HepG2 (cell line): ENCODE measurements at regions not wholly inside any gene's neighbourhood (a gene's known extent, or its start where the extent isn't known, plus 50 kb on each side); places are given as distances from the start of the nearest gene placed in this dataset.

ENCODE experiments used
- ATAC-seq: fragments of 200-7000 bp; cut with Tn5 transposase; 3 replicates; pipeline ENCODE4 v1.9.1; 2020; ENCODE audit warnings: mild to moderate bottlenecking, moderate library complexity
- BruUV-seq: library from RNA; stranded (reverse); fragments of 400-500 nt; replicated peaks from 2 replicates; lab custom pipeline; 2021; lab: Mats Ljungman, UMichigan
- CTCF ChIA-PET: fragments of 300-600 bp; formaldehyde crosslinking; extraction: SDS; loops from one replicate; lab custom pipeline; 2021; ENCODE audit warnings: low total read pairs, inconsistent platforms, low intra/inter-chr PET ratio; lab: Yijun Ruan, JAX
- POLR2A ChIA-PET: fragments of 350-600 bp; sonication (Branson Sonifier 250); formaldehyde crosslinking; loops from one replicate; lab custom pipeline; 2020; ENCODE audit warnings: antibody characterized with exemption, inconsistent platforms; lab: Yijun Ruan, JAX
- DNase-seq: peaks from one replicate; pipeline ENCODE4 v3.0.0-alpha.2; 2015; ENCODE audit warnings: low spot score
- FAIRE-seq: peaks from 3 replicates; lab custom pipeline; 2011; peaks lifted over from hg19 to GRCh38; lab: Jason Lieb, UNC
- H2AFZ ChIP-seq: one replicate; pipeline ENCODE4 v1.6.1; 2011; ENCODE audit warnings: low read length, inconsistent platforms
- H3K27ac ChIP-seq: fragments of 300-600 bp; 3 replicates; pipeline ENCODE4 v1.8.0; 2011; ENCODE audit warnings: mixed run types, mild to moderate bottlenecking, mixed read lengths, low read length, inconsistent platforms; ENCODE audit not compliant: insufficient read depth; ENCODE audit errors: extremely low read length
- H3K27me3 ChIP-seq, 2 experiments: fragments of 200-600 bp in 1 of 2; 2 replicates in 1 of 2; 3 replicates in 1 of 2; pipeline versions ENCODE4 v1.6.0 to v1.8.0; 2011; ENCODE audit warnings: low read length in 2 of 2, mild to moderate bottlenecking in 2 of 2, moderate library complexity in 2 of 2, inconsistent platforms in 1 of 2; ENCODE audit not compliant: insufficient read depth in 2 of 2, control insufficient read depth in 1 of 2
- H3K36me3 ChIP-seq, 2 experiments: fragments of 200-600 bp in 1 of 2; replicated peaks in 1 of 2; 2 replicates in 1 of 2; 3 replicates in 1 of 2; pipeline versions ENCODE4 v1.5.1 to v1.8.0; 2011; ENCODE audit warnings: low read length in 2 of 2, inconsistent platforms in 1 of 2; ENCODE audit not compliant: insufficient read depth in 2 of 2, control insufficient read depth in 1 of 2
- H3K4me1 ChIP-seq: 2 replicates; pipeline ENCODE4 v1.5.1; 2012; ENCODE audit warnings: low read length, inconsistent platforms; ENCODE audit not compliant: insufficient read depth
- H3K4me2 ChIP-seq: 2 replicates; pipeline ENCODE4 v1.6.0; 2011; ENCODE audit warnings: low read depth, low read length, inconsistent platforms
- H3K4me3 ChIP-seq, 3 experiments: fragments of 200-600 bp in 1 of 3; sonication (generic), shearing (Covaris generic) in 1 of 3; replicated peaks in 1 of 3; 2 replicates each; pipeline ENCODE4 v1.5.1; 2011 to 2016; ENCODE audit warnings: low read length in 3 of 3, inconsistent platforms in 2 of 3, low read depth in 2 of 3, mild to moderate bottlenecking in 2 of 3, control low read depth in 1 of 3, mixed read lengths in 1 of 3; ENCODE audit not compliant: insufficient read depth in 1 of 3
- H3K79me2 ChIP-seq: one replicate; pipeline ENCODE4 v1.6.1; 2011; ENCODE audit warnings: low read length, inconsistent platforms; ENCODE audit not compliant: insufficient read depth
- H3K9ac ChIP-seq: 2 replicates; pipeline ENCODE4 v1.6.0; 2011; ENCODE audit warnings: mild to moderate bottlenecking, low read depth, low read length, inconsistent platforms; ENCODE audit not compliant: insufficient read depth
- H3K9me3 ChIP-seq: 2 replicates; pipeline ENCODE4 v1.5.1; 2012; ENCODE audit warnings: mild to moderate bottlenecking, low read length
- H4K20me1 ChIP-seq: 2 replicates; pipeline ENCODE4 v1.6.0; 2011; ENCODE audit warnings: inconsistent platforms, mild to moderate bottlenecking, low read length, moderate library complexity; ENCODE audit not compliant: insufficient read depth
- HHEX ChIP-seq: IDR thresholded peaks from 2 replicates; pipeline ENCODE4 v1.6.1; 2016; ENCODE audit warnings: control low read depth
- STAG1 ChIP-seq: sonication (generic); formaldehyde crosslinking; IDR thresholded peaks from 2 replicates; pipeline ENCODE4 v1.4.0; 2020; ENCODE audit warnings: missing genetic modification reagents
- ZKSCAN8 ChIP-seq: IDR thresholded peaks from 2 replicates; pipeline ENCODE4 v1.6.1; 2016; ENCODE audit warnings: borderline replicate concordance, missing genetic modification reagents, missing compliant biosample characterization
- WGBS: methylation state at CpG from one replicate; pipeline ENCODE4 v1.1.6; 2017; ENCODE audit warnings: low lambda C conversion rate; 5-methylcytosine and 5-hydroxymethylcytosine counted together
- in situ Hi-C: cut with HindIII; loops from 2 replicates; pipeline ENCODE4 v1.10.0; 2017; ENCODE audit warnings: low pct_unique_long_range_greater_than_20kb; ENCODE audit not compliant: extremely low pct_ligation_motif_present
- intact Hi-C: fragments of 100-400 bp; cut with micrococcal nuclease; formaldehyde crosslinking; loops from one replicate; pipeline ENCODE4 v1.10.0; 2022; ENCODE audit not compliant: unreplicated experiment
- TF ChIP-seq, protein P1 (sequence below): sonication (generic); formaldehyde crosslinking; IDR thresholded peaks from 2 replicates; pipeline ENCODE4 v1.8.1; 2023; ENCODE audit warnings: mild to moderate bottlenecking, missing genetic modification reagents
- TF ChIP-seq, protein P2 (sequence below): sonication (generic); formaldehyde crosslinking; IDR thresholded peaks from 2 replicates; pipeline ENCODE4 v1.5.0; 2020; ENCODE audit warnings: mild to moderate bottlenecking, missing genetic modification reagents
- TF ChIP-seq, protein P3 (sequence below): sonication (generic); formaldehyde crosslinking; IDR thresholded peaks from 2 replicates; pipeline ENCODE4 v1.5.0; 2020; ENCODE audit warnings: mild to moderate bottlenecking, missing genetic modification reagents, moderate library complexity
- TF ChIP-seq, protein P4 (sequence below): sonication (generic); formaldehyde crosslinking; IDR thresholded peaks from 2 replicates; pipeline ENCODE4 v1.8.0; 2022; ENCODE audit warnings: mild to moderate bottlenecking, missing genetic modification reagents, borderline replicate concordance
- TF ChIP-seq, protein P5 (sequence below): conservative IDR thresholded peaks from 2 replicates; pipeline ENCODE4 v1.6.1; 2018; ENCODE audit warnings: missing genetic modification reagents

DNA sequence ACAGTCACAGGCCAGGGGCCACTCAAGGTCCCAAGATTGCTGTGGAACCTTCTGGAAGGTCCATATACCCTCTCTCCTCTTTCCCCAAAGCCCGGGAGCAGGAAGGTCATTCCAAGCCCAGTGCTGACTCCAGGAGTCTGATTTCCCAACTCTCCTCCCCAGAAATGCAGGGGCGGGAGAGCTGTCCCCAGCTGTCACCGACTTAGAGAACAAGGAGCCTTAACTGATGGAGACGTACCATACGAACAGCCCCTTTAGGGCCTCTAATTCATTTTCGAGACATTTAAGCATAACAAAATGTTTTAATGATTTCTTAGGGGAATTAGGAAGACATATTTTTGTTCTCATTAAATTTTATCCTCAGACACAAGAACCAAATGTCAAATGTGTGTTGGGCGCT, 99.2 kb downstream of the PHETA1 start:
- CTCF ChIA-PET: no interaction called here
- in situ Hi-C loops (no loop called here), intact Hi-C loops (no loop called here)
- Histone ChIP-seq H3K36me3 (no peaks in the 10 kb centered on the region), H3K27ac (no peak overlapping the region), H4K20me1 (no peaks in the 10 kb centered on the region), H3K4me1 (peaks cover 18% of the 10 kb centered on the region), H3K79me2 (no peaks in the 10 kb centered on the region), H3K9ac (no peak overlapping the region), H3K4me3 (no peak overlapping the region), H3K9me3 (no peaks in the 10 kb centered on the region), H2AFZ (no peak overlapping the region), H3K27me3 (peaks cover 0 to 3% of the 10 kb centered on the region in 2 experiments; a peak in 2 of 5 replicates), H3K4me2 (no peak overlapping the region)
- POLR2A ChIA-PET: no interaction called here
- TF ChIP-seq, protein P1, sequence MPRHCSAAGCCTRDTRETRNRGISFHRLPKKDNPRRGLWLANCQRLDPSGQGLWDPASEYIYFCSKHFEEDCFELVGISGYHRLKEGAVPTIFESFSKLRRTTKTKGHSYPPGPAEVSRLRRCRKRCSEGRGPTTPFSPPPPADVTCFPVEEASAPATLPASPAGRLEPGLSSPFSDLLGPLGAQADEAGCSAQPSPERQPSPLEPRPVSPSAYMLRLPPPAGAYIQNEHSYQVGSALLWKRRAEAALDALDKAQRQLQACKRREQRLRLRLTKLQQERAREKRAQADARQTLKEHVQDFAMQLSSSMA: no peak
- no TSS peak for BruUV-seq
- DNase-seq (no peak), ATAC-seq (no peak), FAIRE-seq (no peak)
- WGBS: 61% methylated on average over 7 of the region's 7 CpGs

DNA sequence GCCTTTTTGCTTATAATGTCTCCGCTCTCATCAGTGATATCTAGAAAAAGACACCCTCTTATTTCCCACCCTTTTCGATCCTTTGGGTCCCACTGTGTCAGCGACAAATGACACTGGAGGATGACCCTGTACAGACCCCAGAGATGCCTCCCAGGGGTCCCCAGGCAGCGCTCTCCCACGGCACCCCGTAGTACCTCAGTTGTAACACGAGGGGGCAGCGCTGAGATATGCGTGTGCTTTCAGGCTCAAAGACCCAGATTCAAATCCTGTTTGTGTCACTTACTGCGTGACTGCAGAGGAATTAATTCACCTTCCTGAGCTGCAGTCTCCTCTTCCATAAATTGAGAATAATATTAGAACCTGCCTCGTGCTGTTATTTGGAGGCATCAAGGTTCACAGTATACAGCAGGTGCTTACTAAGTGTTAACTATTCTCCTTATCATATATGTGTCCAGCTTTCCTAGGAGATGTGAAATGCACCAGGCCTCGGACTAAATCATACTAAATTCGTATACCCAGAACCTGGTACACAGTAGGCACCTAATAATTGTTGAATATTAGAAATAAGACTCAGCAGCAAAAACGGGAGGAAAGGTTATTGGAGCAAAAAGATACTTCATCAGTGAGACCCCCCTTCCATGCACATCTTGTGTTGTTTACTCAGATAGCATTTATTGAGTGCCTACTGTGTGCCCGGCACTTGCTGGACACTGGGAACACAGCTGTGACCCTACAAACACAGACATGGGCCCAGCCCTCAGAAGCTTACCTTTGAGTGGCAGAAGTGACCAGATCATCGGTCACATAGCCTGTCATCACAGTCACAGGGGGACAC, 99.9 kb downstream of the PHETA1 start:
- Histone ChIP-seq H3K9me3 (no peaks in the 10 kb centered on the region), H3K9ac (no peak overlapping the region), H4K20me1 (no peaks in the 10 kb centered on the region), H3K36me3 (no peaks in the 10 kb centered on the region), H2AFZ (no peak overlapping the region), H3K4me1 (peaks cover 18% of the 10 kb centered on the region), H3K79me2 (no peaks in the 10 kb centered on the region), H3K4me2 (no peak overlapping the region), H3K27me3 (peaks cover 0 to 3% of the 10 kb centered on the region in 2 experiments; a peak in 2 of 5 replicates), H3K4me3 (no peak overlapping the region), H3K27ac (no peak overlapping the region)
- ChIA-PET CTCF (interaction anchor here (1.2 kb wide), 1 partner anchor 30 kb away, joined by 3 read pairs; no protein-coding TSS in a partner anchor), POLR2A (no interaction called here)
- 33% methylated on average over 16 of the region's 16 CpGs for WGBS
- TF ChIP-seq, protein P2, sequence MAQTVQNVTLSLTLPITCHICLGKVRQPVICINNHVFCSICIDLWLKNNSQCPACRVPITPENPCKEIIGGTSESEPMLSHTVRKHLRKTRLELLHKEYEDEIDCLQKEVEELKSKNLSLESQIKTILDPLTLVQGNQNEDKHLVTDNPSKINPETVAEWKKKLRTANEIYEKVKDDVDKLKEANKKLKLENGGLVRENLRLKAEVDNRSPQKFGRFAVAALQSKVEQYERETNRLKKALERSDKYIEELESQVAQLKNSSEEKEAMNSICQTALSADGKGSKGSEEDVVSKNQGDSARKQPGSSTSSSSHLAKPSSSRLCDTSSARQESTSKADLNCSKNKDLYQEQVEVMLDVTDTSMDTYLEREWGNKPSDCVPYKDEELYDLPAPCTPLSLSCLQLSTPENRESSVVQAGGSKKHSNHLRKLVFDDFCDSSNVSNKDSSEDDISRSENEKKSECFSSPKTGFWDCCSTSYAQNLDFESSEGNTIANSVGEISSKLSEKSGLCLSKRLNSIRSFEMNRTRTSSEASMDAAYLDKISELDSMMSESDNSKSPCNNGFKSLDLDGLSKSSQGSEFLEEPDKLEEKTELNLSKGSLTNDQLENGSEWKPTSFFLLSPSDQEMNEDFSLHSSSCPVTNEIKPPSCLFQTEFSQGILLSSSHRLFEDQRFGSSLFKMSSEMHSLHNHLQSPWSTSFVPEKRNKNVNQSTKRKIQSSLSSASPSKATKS (CRISPR knock-in tag): no peak
- TF ChIP-seq ZKSCAN8: peak; percentile 95
- TF ChIP-seq, protein P3, sequence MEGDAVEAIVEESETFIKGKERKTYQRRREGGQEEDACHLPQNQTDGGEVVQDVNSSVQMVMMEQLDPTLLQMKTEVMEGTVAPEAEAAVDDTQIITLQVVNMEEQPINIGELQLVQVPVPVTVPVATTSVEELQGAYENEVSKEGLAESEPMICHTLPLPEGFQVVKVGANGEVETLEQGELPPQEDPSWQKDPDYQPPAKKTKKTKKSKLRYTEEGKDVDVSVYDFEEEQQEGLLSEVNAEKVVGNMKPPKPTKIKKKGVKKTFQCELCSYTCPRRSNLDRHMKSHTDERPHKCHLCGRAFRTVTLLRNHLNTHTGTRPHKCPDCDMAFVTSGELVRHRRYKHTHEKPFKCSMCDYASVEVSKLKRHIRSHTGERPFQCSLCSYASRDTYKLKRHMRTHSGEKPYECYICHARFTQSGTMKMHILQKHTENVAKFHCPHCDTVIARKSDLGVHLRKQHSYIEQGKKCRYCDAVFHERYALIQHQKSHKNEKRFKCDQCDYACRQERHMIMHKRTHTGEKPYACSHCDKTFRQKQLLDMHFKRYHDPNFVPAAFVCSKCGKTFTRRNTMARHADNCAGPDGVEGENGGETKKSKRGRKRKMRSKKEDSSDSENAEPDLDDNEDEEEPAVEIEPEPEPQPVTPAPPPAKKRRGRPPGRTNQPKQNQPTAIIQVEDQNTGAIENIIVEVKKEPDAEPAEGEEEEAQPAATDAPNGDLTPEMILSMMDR (CRISPR knock-in tag): peak; percentile 41; the same call in 1 of the 2 replicates
- TF ChIP-seq HHEX (CRISPR knock-in tag): no peak
- TF ChIP-seq STAG1 (CRISPR knock-in tag): peak; percentile 30; the same call in 1 of the 2 replicates
- TF ChIP-seq, protein P4, sequence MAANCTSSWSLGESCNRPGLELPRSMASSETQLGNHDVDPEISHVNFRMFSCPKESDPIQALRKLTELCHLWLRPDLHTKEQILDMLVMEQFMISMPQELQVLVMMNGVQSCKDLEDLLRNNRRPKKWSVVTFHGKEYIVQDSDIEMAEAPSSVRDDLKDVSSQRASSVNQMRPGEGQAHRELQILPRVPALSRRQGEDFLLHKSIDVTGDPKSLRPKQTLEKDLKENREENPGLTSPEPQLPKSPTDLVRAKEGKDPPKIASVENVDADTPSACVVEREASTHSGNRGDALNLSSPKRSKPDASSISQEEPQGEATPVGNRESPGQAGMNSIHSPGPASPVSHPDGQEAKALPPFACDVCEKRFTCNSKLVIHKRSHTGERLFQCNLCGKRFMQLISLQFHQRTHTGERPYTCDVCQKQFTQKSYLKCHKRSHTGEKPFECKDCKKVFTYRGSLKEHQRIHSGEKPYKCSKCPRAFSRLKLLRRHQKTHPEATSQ (CRISPR knock-in tag): no peak
- TF ChIP-seq, protein P5, sequence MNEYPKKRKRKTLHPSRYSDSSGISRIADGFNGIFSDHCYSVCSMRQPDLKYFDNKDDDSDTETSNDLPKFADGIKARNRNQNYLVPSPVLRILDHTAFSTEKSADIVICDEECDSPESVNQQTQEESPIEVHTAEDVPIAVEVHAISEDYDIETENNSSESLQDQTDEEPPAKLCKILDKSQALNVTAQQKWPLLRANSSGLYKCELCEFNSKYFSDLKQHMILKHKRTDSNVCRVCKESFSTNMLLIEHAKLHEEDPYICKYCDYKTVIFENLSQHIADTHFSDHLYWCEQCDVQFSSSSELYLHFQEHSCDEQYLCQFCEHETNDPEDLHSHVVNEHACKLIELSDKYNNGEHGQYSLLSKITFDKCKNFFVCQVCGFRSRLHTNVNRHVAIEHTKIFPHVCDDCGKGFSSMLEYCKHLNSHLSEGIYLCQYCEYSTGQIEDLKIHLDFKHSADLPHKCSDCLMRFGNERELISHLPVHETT (CRISPR knock-in tag): no peak
- in situ Hi-C loops: no loop called here
- DNase-seq (no peak), ATAC-seq (no peak), FAIRE-seq (no peak)
- intact Hi-C loops: no loop called here
- BruUV-seq: no TSS peak
